CD4-positive, CD25-positive, alpha-beta regulatory T cell (primary cell): ENCODE measurements at regions not wholly inside any gene's neighbourhood (a gene's known extent, or its start where the extent isn't known, plus 50 kb on each side); places are given as distances from the start of the nearest gene placed in this dataset.
"Not testable (repeated sequence)": the region's sequence is repeated elsewhere in the genome, so short reads cannot be mapped to it uniquely, and the experiment has no call there.

ENCODE experiments used
- ATAC-seq, 2 donors: fragments of 150-1000 bp; cut with Tn5 transposase; one replicate each; pipeline ENCODE4 v1.10.0; 2021; ENCODE audit warnings: low read depth in 2 of 2, moderate number of reproducible peaks in 2 of 2, moderate library complexity in 1 of 2
- DNase-seq, 3 donors: peaks; one replicate each; pipeline versions ENCODE4 v3.0.0 to v3.0.0-alpha.2; 2012 to 2022; ENCODE audit warnings: mixed read lengths in 1 of 3
- H3K27ac ChIP-seq: one replicate; pipeline ENCODE4 v1.7.0; 2013; ENCODE audit warnings: mild to moderate bottlenecking, low read length; ENCODE audit not compliant: insufficient read depth, poor library complexity, severe bottlenecking
- H3K27me3 ChIP-seq: one replicate; pipeline ENCODE4 v1.7.0; 2013; ENCODE audit warnings: low read length; ENCODE audit not compliant: control insufficient read depth, insufficient read depth
- H3K36me3 ChIP-seq: one replicate; pipeline ENCODE4 v1.7.0; 2013; ENCODE audit warnings: mild to moderate bottlenecking, low read length, moderate library complexity; ENCODE audit not compliant: control insufficient read depth, insufficient read depth
- H3K4me1 ChIP-seq: 2 replicates; pipeline ENCODE4 v1.7.0; 2013; ENCODE audit warnings: mild to moderate bottlenecking, low read length; ENCODE audit not compliant: insufficient read depth, control insufficient read depth, poor library complexity, severe bottlenecking
- H3K4me3 ChIP-seq: one replicate; pipeline ENCODE4 v1.7.0; 2013; ENCODE audit warnings: low read depth, mild to moderate bottlenecking, low read length, moderate library complexity
- H3K9me3 ChIP-seq, 2 experiments: 1 replicate in 1 of 2; 2 replicates in 1 of 2; pipeline ENCODE4 v1.7.0; 2013; ENCODE audit warnings: low read length in 2 of 2, mild to moderate bottlenecking in 1 of 2, moderate library complexity in 1 of 2; ENCODE audit not compliant: control insufficient read depth in 2 of 2
- H3K27ac Mint-ChIP-seq, 3 donors: one replicate each; pipeline ENCODE4 v1.8.0; 2020 to 2022; ENCODE audit warnings: mild to moderate bottlenecking in 3 of 3, mixed read lengths in 3 of 3, moderate library complexity in 2 of 3
- H3K27me3 Mint-ChIP-seq: one replicate; pipeline ENCODE4 v1.8.0; 2022; ENCODE audit warnings: mild to moderate bottlenecking, mixed read lengths
- H3K36me3 Mint-ChIP-seq: one replicate; pipeline ENCODE4 v1.8.0; 2020; ENCODE audit warnings: mixed read lengths
- H3K4me1 Mint-ChIP-seq, 4 donors: one replicate each; pipeline ENCODE4 v1.8.0; 2020 to 2022; ENCODE audit warnings: mixed read lengths in 4 of 4, mild to moderate bottlenecking in 1 of 4
- H3K4me3 Mint-ChIP-seq, 4 donors: one replicate each; pipeline ENCODE4 v1.8.0; 2020 to 2022; ENCODE audit warnings: mild to moderate bottlenecking in 4 of 4, mixed read lengths in 4 of 4, moderate library complexity in 3 of 4
- H3K9me3 Mint-ChIP-seq, 7 donors: one replicate each; pipeline ENCODE4 v1.8.0; 2020 to 2022; ENCODE audit warnings: mixed read lengths in 7 of 7, mild to moderate bottlenecking in 3 of 7, moderate library complexity in 2 of 7

DNA sequence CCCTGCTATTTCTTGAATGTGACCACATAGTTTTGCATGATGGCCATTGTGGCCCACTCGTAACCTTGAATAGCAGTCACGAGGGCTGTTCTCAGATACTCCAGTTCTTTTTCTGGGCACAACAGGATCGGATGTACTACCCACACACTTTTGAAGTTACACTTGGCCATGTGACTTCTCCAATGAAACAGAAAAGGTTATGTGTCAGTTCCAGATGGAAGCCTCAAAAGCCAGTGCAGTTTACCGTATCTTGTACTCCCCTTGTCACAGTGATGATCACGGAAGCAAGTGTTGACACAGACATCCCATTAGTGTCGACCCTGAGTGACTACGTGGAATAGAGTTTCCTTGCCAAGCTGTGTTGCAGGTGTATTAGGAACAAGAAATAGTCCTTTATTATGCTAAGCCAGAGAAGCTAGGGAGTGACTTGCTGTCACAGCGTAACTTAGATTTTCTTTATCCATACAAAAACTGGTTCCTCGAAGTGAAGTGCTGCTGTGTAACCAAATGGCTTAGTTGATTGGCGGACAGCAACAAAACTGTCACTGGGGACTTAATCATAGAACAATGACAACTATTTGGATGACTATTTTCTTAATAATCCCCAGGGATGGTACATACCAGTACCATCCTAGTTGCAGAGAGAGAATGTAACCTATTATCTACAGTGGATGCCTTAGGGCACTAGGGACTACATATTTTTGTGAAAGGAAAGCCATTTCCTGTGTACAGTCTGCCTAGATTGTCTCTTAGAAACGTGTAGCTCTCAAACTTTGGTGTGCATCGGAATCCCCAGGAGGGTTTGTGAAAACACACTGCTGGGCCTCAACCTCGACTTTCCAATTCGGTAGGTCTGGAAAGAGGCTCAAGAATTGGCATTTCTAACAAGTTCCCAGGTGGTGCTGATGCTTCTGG lies 90.1 kb upstream of the DMRT1 start:
- Mint-ChIP-seq H3K9me3 (no peaks in the 10 kb centered on the region), H3K4me1 (peaks cover 18 to 56% (median 33%) of the 10 kb centered on the region in 4 donors), H3K36me3 (no peaks in the 10 kb centered on the region), H3K27ac (peak overlapping the region in 2 of 3 donors; percentile 18 to 75), H3K27me3 (no peaks in the 10 kb centered on the region), H3K4me3 (no peak overlapping the region)
- Histone ChIP-seq H3K4me3 (no peak overlapping the region), H3K27ac (no peak overlapping the region), H3K9me3 (no peaks in the 10 kb centered on the region), H3K36me3 (no peaks in the 10 kb centered on the region), H3K27me3 (no peaks in the 10 kb centered on the region), H3K4me1 (peaks cover 21% of the 10 kb centered on the region)
- ATAC-seq: no peak
- no peak for DNase-seq

DNA sequence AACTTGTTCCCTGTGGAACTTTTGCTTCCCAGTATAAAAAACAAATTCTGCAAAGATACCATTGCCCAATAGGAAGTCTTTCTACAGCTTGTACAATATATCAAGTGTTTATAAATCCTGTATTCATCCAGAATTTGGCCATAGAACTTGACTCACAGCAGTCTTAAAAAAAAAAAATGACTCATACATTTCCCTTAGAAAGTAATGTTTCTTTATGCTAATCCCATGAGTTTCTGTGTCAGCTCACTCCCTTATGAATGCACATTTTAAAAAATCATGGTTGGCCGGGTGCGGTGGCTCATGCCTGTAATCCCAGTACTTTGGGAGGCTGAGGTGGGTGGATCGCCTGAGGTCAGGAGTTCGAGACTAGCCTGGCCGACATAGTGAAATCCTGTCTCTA lies 89.3 kb upstream of the DMRT1 start:
- Histone ChIP-seq H3K9me3 (no peaks in the 10 kb centered on the region), H3K4me3 (no peak overlapping the region), H3K27me3 (no peaks in the 10 kb centered on the region), H3K27ac (no peak overlapping the region), H3K36me3 (no peaks in the 10 kb centered on the region), H3K4me1 (peaks cover 21% of the 10 kb centered on the region)
- no peaks in the 10 kb centered on the region for H3K9me3 Mint-ChIP-seq
- no peak overlapping the region for H3K4me3 Mint-ChIP-seq
- DNase-seq (no peak), ATAC-seq (no peak)
- H3K36me3 Mint-ChIP-seq: no peaks in the 10 kb centered on the region
- peak overlapping the region; percentile 18 to 65 (median 26) for H3K27ac Mint-ChIP-seq
- H3K27me3 Mint-ChIP-seq: no peaks in the 10 kb centered on the region
- H3K4me1 Mint-ChIP-seq: peaks cover 18 to 56% (median 31%) of the 10 kb centered on the region in 4 donors

DNA sequence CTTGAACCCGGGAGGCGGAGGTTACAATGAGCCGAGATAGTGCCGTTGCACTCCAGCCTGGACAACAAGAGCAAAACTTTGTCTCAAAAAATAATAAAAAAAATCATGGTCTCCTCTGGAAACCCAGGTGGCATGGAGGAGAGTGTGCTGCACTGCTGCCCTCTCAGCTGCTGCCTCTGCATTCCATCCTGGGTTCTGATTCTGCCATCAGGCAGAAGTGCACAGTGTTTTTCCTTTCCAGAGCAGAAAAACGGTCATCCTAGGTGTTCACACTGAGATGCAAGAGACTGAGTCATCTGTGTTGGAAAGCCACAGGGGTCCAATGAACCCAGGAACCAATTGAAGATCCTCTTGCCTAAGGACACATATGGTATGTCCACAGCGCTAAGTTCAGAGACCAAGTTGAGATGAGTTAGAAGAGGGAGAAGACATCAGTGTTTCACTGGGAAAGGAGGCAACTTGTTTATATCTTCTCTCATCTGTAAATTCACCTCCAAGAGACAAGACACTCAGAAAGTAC lies 88.8 kb upstream of the DMRT1 start:
- H3K4me3 Mint-ChIP-seq: no peak overlapping the region
- no peak overlapping the region for H3K27ac ChIP-seq
- H3K27me3 ChIP-seq: no peaks in the 10 kb centered on the region
- no peak overlapping the region for H3K27ac Mint-ChIP-seq
- DNase-seq (no peak), ATAC-seq (no peak)
- no peaks in the 10 kb centered on the region for H3K36me3 ChIP-seq
- no peak overlapping the region for H3K4me3 ChIP-seq
- H3K36me3 Mint-ChIP-seq: no peaks in the 10 kb centered on the region
- peaks cover 16 to 56% (median 28%) of the 10 kb centered on the region in 4 donors for H3K4me1 Mint-ChIP-seq
- H3K27me3 Mint-ChIP-seq: no peaks in the 10 kb centered on the region
- no peaks in the 10 kb centered on the region for H3K9me3 Mint-ChIP-seq
- H3K9me3 ChIP-seq: no peaks in the 10 kb centered on the region
- peaks cover 21% of the 10 kb centered on the region for H3K4me1 ChIP-seq

DNA sequence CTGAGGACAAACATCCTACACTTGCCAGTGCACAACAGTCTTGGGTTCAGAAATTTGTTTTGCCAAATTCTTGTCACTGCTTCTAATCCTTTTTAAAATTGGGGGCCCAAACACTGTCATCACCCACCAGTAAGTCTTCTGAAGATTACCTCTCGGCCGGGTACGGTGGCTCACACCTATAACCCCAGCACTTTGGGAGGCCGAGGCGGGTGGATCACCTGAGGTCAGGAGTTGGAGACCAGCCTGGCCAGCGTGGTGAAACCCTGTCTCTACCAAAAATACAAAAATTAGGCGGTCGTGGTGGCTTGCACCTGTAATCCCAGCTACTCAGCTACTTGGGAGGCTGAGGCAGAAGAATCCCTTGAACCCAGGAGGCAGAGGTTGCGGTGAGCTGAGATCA lies 87.8 kb upstream of the DMRT1 start:
- H3K36me3 Mint-ChIP-seq, H3K9me3 Mint-ChIP-seq, H3K27ac ChIP-seq, H3K4me3 Mint-ChIP-seq, H3K27me3 ChIP-seq, H3K27me3 Mint-ChIP-seq, H3K4me3 ChIP-seq, H3K27ac Mint-ChIP-seq, H3K9me3 ChIP-seq, ATAC-seq, DNase-seq, H3K36me3 ChIP-seq: not testable (repeated sequence)
- H3K4me1 Mint-ChIP-seq: peaks cover 16 to 48% (median 24%) of the 10 kb centered on the region in 4 donors
- H3K4me1 ChIP-seq: peaks cover 20% of the 10 kb centered on the region

DNA sequence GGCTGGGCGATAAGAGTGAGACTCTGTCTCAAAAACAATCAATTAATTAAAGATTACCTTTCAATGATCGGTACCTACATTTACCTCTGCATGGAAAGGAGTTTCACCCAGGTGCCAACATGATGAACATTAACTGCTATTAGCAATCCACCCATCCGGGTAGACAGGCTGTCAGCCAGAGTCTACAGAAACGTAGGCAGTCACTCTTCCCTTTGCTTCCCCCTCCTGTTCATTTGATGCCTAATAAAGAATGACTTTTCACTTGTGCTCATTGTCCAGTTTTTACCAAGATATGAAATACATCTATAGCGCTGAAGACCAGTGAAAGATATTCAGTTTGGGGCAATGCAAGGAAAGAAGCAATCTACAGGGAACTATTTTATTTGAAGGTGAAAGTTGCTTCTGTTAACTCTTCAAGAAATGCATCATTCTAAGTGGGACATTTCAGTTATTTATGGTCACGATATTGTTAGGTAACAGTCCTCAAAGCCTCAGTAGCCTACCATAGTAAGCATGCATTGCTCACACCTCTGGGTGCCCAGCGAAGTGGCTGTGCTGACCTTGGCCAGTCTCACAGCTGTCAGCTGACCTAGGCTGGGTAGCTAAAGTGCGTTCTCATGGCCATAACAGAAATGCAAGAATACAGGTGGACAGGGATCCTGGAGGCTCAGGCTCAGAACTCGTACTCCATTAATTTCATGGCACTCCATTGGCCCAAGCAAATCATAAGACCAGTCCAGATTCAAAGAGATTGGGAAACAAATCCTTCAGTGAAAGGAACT lies 87.2 kb upstream of the DMRT1 start:
- no peak overlapping the region for H3K27ac Mint-ChIP-seq
- H3K27ac ChIP-seq: no peak overlapping the region
- H3K9me3 ChIP-seq: no peaks in the 10 kb centered on the region
- H3K4me3 ChIP-seq: no peak overlapping the region
- no peaks in the 10 kb centered on the region for H3K36me3 ChIP-seq
- DNase-seq: no peak
- no peaks in the 10 kb centered on the region for H3K36me3 Mint-ChIP-seq
- ATAC-seq: no peak
- H3K9me3 Mint-ChIP-seq: no peaks in the 10 kb centered on the region
- H3K4me1 ChIP-seq: peaks cover 14% of the 10 kb centered on the region
- no peaks in the 10 kb centered on the region for H3K27me3 ChIP-seq
- no peak overlapping the region for H3K4me3 Mint-ChIP-seq
- H3K27me3 Mint-ChIP-seq: no peaks in the 10 kb centered on the region
- peaks cover 12 to 42% (median 20%) of the 10 kb centered on the region in 4 donors for H3K4me1 Mint-ChIP-seq

DNA sequence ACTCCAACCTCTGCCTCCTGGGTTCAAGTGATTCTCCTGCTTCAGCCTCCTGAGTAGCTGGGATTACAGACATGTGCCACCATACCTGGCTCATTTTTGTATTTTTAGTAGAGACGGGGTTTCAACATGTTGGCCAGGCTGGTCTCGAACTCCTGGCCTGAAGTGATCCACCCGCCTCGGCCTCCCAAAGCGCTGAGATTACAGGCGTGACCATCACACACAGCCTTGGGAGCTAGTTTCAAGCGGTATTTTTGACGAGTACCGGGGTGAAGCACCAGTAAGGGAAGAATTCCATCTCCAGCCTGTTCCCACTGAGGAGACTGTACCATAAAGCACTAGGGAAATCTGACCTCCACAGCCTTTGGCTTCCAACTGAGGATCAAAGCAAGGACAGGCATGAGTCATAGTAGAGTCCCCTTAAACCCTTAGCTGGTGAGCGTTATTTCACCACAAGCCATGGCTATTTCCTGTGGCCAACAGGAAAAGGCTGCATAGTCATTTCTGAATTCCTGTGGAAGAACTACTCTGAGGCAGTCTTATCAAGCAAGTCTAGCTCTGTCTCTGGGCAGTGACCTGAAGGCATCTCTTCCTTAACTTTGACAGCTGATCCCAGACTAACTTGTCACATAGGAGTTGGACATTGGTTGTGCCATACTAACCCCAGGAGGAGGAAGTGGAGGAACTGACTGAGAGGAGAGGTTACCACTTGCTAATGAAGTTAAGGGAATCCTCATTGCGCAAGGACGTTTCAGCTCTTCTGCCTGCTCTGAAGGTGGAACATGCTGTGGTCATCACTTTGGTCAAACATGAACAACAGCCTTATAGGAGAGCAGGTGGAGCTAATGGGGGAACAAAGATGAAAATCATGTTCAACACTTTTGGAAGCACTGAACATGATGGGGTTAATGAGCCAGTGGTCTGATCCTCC lies 85.8 kb upstream of the DMRT1 start:
- H3K27me3 Mint-ChIP-seq: peaks cover 4% of the 10 kb centered on the region
- ATAC-seq (peak in 1 of 2 donors; percentile 12), DNase-seq (peak in 1 of 3 donors; percentile 62)
- H3K9me3 Mint-ChIP-seq: no peaks in the 10 kb centered on the region
- no peak overlapping the region for H3K4me3 Mint-ChIP-seq
- Histone ChIP-seq H3K4me1 (peaks cover under 1% of the 10 kb centered on the region), H3K4me3 (no peak overlapping the region), H3K9me3 (no peaks in the 10 kb centered on the region), H3K36me3 (no peaks in the 10 kb centered on the region), H3K27ac (no peak overlapping the region), H3K27me3 (no peaks in the 10 kb centered on the region)
- peak overlapping the region in 1 of 3 donors; percentile 54 for H3K27ac Mint-ChIP-seq
- H3K4me1 Mint-ChIP-seq: peaks cover 6 to 30% (median 9%) of the 10 kb centered on the region in 4 donors
- no peaks in the 10 kb centered on the region for H3K36me3 Mint-ChIP-seq

DNA sequence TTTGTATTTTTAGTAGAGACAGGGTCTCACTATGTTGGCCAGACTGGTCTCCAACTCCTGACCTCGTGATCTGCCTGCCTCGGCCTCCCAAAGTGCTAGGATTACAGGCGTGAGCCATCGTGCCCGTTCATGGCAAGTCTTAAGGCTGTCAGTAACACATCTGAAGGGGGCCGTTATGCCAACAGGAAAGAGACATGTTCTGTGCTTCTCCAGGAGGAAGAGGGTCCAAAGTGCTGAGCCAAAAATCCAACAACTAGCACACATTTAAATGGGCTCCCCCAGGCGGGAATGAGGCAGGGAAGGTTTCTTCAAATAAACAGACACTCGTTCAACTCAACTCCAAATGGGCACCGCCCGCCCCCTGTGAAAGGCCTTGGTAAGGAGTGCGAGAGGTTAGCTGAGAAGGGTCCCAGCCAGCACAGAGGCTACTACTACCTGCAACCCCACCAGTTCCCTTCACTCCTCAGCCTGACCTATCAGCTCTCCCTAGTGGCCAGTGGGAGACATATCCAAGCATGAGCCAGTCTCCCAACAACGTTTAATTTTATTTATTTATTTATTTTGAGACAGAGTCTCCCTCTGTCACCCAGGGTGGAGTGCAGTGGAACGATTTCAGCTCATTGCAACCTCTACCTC lies 84.1 kb upstream of the DMRT1 start:
- no peaks in the 10 kb centered on the region for H3K4me1 ChIP-seq
- peaks cover 0 to 14% (median 2%) of the 10 kb centered on the region in 4 donors for H3K4me1 Mint-ChIP-seq
- ATAC-seq (no peak), DNase-seq (peak in 1 of 3 donors; percentile 31)
- H3K4me3 Mint-ChIP-seq: no peak overlapping the region
- H3K27ac ChIP-seq: no peak overlapping the region
- H3K36me3 Mint-ChIP-seq: no peaks in the 10 kb centered on the region
- H3K4me3 ChIP-seq: no peak overlapping the region
- H3K9me3 Mint-ChIP-seq: no peaks in the 10 kb centered on the region
- H3K27me3 Mint-ChIP-seq: peaks cover 12% of the 10 kb centered on the region
- no peaks in the 10 kb centered on the region for H3K36me3 ChIP-seq
- H3K27me3 ChIP-seq: no peaks in the 10 kb centered on the region
- no peak overlapping the region for H3K27ac Mint-ChIP-seq
- no peaks in the 10 kb centered on the region for H3K9me3 ChIP-seq
